GM13977 (cell line): ENCODE measurements at regions not wholly inside any gene's neighbourhood (a gene's known extent, or its start where the extent isn't known, plus 50 kb on each side); places are given as distances from the start of the nearest gene placed in this dataset.
"Not testable (repeated sequence)": the region's sequence is repeated elsewhere in the genome, so short reads cannot be mapped to it uniquely, and the experiment has no call there.

Experiments used
- DNase-seq: peaks from one replicate; pipeline ENCODE4 v3.0.0; 2012; ENCODE audit warnings: low spot score
- in situ Hi-C: fragments of 300-500 bp; cut with MboI; formaldehyde crosslinking; loops from one replicate; pipeline ENCODE4 v1.12.0; 2022; ENCODE audit warnings: low sequenced_read_pairs, low pct_unique_long_range_greater_than_20kb, mixed read lengths, inconsistent platforms; ENCODE audit not compliant: unreplicated experiment
- TF ChIP-seq, protein P1 (sequence below): IDR thresholded peaks from 2 replicates; pipeline ENCODE4 v1.5.1; 2012; ENCODE audit warnings: mild to moderate bottlenecking, control low read depth; ENCODE audit not compliant: insufficient read depth; ENCODE audit errors: extremely low read depth, missing control alignments

DNA sequence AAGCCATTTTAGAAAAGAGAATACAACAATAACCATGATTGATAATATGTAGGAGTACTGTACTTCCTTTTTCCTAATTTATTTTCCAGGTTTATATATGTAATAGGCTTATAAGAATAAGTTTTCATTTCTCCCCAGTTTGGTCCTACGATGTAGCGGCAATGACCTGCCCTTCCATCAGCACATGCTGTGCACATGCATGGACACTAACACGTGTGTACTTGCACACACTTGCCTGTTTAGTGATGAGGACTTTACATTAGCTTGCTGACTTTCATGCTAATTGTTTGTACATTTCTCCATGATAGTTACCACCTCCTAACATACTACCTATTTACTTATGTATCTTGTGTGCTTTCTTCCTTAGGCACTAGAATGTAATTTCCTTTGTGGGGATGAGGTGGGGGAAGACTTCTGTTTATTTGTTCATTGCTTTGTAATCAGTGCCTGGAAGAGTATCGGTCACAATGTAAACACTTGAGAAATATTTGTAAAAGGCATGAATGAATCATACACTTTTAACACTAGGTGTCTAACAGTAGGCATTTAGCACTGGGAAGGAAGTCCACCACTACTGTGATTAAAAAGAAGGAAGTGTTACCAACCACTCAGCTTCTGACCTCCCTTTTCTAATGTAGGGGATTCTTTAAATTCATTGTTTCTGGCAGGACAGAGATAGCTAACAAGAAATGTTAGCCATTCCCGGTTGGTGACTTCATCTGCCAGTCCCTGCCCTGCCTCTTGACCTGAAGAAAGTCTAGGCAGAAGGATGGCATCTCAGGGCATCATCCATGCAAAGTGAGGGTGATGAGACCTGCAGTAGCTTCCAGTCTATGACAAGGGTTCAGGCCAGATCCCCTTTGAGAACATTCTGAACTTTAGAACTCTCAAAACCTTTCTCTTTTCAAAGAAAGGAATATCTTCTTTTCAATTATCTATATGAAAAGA, 120.2 kb upstream of the RAB18 start:
- TF ChIP-seq, protein P1, sequence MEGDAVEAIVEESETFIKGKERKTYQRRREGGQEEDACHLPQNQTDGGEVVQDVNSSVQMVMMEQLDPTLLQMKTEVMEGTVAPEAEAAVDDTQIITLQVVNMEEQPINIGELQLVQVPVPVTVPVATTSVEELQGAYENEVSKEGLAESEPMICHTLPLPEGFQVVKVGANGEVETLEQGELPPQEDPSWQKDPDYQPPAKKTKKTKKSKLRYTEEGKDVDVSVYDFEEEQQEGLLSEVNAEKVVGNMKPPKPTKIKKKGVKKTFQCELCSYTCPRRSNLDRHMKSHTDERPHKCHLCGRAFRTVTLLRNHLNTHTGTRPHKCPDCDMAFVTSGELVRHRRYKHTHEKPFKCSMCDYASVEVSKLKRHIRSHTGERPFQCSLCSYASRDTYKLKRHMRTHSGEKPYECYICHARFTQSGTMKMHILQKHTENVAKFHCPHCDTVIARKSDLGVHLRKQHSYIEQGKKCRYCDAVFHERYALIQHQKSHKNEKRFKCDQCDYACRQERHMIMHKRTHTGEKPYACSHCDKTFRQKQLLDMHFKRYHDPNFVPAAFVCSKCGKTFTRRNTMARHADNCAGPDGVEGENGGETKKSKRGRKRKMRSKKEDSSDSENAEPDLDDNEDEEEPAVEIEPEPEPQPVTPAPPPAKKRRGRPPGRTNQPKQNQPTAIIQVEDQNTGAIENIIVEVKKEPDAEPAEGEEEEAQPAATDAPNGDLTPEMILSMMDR = no peak
- in situ Hi-C loops = no loop called here
- no peak for DNase-seq

DNA sequence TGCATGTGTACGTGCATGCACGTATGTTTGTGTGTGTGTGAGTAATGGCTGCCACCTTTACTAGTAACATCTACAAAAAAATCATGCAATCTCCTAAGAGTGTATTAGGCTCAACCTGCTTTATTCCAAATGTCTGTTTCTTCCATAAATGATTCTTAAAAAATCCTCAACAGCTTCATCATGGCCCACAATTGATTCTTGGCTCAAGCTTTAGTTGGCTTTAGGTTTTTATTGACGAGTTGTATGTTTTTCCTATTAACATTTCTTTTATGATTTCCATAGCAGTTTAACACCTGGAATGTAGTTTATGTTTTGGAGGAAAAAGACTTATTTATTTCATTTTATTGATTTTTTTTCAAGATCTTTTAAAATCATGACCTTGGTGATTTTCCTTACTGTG, 121.9 kb upstream of the RAB18 start:
- TF ChIP-seq, protein P1 = no peak
- in situ Hi-C loops = no loop called here

DNA sequence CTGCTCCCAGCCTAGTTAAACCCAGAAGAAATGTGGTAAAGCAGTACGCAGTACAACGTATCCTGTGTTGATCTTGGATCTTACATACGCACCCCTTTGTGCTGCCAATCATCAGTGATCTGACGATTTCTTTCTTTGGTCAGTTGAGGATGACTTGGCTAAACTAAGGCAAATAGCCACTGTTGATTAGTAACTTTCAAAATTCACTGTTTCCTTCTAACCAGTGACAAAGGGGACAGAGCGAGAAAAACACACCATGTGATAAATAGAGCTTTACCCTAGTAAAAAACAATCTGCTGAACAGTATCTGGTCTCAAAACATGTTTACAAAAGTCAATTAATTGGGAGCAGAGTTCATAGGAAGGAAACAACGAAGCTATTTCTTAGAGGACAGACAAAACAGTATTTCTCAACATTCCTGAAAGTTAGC, 123.2 kb upstream of the RAB18 start:
- TF ChIP-seq, protein P1 = no peak
- in situ Hi-C loops = no loop called here
- DNase-seq = no peak

More for the DNA sequence above, 121.9 kb upstream of the RAB18 start:
- no peak for DNase-seq

DNA sequence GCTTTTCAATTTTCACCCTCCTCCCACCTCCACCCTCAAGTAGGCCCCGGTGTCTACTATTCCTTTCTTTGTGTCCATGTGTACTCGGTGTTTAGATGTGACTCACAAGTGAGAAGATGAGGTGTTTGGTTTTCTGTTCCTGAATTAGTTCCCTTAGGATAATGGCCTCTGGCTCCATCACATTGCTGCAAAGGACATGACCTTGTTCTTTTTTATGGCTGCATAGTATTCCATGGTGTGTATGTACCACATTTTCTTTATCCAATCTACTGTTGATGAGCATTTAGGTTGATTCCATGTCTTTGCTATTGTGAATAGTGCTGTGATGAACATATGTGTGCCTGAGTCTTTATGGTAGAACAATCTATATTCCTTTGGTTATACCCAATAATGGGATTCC, 125.1 kb upstream of the RAB18 start:
- in situ Hi-C loops, DNase-seq: not testable (repeated sequence)

DNA sequence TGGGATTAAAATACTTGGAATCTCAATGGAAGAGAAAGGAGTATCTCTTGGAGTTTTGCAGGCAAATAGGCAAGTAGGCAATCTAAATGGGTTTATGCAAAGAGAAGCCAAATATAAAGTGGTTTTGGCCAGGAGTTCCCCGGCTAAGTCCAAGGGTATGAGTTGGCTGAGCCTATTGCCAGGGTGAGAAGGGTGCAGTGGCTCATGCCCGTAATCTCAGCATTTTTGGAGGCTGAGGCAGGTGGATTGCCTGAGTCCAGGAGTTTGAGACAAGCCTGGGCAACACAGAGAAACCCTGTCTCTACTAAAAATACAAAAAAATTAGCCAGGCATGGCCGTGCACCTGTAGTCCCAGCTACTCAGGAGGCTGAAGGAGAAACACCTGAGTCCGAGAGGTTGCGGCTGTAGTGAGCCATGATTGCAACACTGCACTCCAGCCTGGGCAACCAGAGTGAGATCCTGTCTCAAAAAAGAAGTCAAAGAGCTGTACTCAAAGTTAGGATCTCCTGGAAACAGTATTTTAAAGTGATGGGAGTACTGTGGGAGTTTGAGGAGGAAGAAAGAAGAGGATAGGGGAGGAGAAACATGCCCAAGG, 130.4 kb upstream of the RAB18 start:
- TF ChIP-seq, protein P1 = no peak
- in situ Hi-C loops = no loop called here
- no peak for DNase-seq

DNA sequence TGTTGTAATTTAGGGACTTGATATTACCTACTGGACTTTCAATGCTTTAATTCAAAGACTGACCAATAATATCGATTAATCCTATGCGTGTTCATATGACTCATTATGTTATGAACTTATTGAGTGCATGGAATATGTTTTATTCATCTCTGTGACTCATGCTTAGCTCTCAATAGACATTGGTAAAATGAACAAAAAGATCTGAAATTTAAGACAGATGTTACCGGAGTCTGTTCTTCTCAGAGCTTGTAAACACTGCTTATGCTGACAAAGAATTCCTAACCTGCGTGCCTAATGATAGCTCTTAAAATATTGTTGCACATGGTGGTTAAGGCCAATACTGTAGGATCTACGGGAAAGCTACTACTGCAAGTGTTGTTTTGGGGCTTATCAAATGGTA, 131.5 kb upstream of the ACBD5 start:
- TF ChIP-seq, protein P1 = no peak

DNA sequence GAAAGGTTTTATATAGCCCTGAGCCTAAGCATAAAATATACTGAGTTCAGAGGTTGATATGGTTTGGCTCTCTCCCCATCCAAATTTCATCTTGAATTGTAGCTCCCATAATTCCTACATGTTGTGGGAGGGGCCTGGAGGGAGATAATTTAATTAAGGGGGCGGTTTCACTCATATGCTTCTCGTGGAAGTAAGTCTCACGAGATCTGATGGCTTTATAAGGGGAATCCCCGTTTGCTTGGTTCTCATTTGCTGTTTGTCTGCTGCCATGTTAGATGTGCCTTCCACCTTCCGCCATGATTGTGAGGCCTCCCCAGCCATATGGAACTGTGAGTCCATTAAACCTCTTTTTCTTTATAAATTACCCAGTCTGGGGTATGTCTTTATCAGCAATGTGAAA, 130.8 kb upstream of the ACBD5 start:
- DNase-seq, in situ Hi-C loops: not testable (repeated sequence)

More for the DNA sequence above, 131.5 kb upstream of the ACBD5 start:
- in situ Hi-C loops = no loop called here
- no peak for DNase-seq
